HG02973 (cell line): ENCODE measurements at regions not wholly inside any gene's neighbourhood (a gene's known extent, or its start where the extent isn't known, plus 50 kb on each side); places are given as distances from the start of the nearest gene placed in this dataset.
"Not testable (repeated sequence)": the region's sequence is repeated elsewhere in the genome, so short reads cannot be mapped to it uniquely, and the experiment has no call there.

ENCODE experiments used
- ATAC-seq: cut with Tn5 transposase; IDR thresholded peaks from one replicate; pipeline ENCODE4 v1.9.1; 2021; ENCODE audit warnings: moderate library complexity; ENCODE audit not compliant: unreplicated experiment

DNA sequence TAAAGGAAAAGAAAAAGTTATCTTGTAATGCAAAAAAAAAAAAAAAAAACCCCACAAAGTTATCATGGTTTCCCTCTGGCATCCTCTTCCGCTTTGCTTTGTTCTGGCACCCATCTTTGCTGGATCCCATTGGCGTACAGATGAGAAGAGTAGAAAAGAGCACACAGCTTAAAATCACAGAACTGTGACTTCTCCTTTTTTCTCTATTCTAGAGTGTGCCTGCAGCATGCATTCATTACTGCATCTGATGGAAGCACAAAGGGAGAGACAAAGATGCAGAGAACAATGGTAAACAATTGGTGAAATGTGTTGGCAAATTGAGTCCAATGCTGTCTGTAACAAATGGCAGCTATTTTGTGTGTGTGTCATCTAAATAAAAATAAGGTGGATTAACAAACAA is 440.8 kb upstream of the PIK3R1 start:
- ATAC-seq: no peak

- ATAC-seq: no peak
Observed at GRCh38 chr5:67774267-67774552, 441.3 kb upstream of the PIK3R1 start.

DNA sequence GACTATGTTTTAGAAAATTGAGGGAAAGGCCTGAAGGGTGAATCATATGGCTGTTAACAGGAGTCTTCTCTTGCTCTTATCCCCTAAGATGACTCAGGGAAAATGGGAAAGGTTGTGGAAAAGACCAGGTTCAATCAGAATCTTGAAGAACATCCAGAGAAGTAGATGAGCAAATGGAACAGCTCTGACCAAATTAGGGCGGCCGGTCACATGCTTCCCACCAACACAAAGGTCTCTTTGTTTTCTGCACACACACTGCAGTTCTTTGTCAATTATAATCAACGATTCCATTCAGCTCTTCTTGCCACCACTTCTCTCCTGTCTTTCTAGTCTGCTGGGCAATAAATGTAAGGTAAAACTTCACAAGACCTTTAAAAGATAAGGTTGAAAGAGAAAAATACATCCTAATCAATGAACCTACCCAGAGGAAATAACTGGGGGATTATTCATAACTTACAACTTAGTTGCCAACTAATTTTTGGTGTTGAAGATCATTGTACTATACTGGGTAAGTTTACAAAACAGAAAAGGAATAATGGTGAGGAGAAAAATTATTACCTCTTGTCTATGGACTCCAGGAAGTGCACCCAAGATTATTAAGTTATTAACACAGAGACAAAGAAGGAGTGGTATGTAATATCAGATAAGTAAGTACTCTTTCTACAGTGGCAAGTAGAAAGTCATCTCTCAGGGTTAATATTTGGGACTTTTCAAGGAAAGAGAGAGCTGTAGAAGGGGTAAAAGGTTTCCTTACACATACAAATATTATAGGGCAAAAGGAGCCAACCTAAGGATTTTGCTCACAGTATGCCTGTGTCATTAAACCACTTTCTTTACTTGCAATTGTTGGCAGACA is 441.9 kb upstream of the PIK3R1 start:
- no peak for ATAC-seq

DNA sequence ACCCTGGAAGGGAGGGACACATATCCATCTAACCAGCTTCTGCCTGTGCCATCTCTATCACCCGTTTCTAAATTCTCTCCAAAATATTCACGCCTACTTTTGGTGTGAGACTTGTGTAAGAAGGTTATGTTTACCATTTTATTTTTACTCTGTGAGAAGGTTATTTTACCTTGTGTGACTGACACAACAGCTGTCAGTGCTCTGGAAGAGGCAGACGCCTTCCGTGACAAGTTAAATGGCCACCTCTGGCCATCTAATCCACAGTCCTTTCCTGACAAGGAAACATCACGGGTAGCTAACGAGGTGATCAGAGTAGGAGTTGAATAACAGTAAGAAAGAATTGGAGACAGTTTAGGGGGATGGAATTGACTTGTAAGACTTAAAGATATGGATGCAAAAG is 443.8 kb upstream of the PIK3R1 start:
- ATAC-seq: no peak

DNA sequence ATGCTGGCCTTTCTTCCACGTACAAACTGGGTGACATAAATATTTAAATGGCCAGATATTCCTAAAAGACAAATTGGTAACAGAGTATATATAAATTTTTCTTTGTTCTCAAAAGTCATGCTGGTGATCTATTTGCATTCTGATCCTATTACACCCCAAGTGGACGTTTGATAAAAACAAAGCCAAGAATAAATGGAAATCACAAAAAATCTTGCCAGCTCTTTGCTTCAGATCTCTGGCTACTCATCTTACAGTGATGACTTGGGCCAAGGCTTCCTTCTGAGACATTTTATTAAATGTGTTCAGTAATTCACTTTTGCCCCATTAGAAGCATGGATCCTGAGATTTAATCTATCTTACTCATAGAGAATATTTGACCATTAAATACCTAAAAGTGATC is 444.3 kb upstream of the PIK3R1 start:
- ATAC-seq: no peak

- ATAC-seq: peak; percentile 66
Observed at GRCh38 chr5:67770431-67771025, 445.0 kb upstream of the PIK3R1 start.

DNA sequence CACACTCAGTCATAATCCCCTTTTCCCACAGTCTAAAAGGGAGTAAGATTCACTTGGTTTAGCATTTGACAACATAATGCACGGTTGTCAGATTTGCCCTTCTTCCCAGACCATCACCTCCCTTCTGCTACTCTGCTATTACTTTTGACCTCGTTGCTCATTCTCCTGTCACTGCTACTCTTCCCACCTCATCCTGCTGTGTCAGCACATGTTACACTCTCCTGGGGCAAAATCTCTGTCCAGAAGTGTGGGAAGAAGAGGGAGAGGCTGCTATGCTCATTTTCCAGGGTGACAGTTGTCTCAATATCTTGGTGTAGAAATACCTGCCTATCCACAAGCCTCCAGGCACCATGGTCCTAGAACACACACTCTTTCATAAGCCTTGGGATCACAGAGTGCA is 449.9 kb upstream of the PIK3R1 start:
- no peak for ATAC-seq

GRCh38 chr5:67757771-67758170 is 457.8 kb upstream of the PIK3R1 start:
- ATAC-seq: not testable (repeated sequence)

GRCh38 chr5:67752357-67752708 is 463.2 kb upstream of the PIK3R1 start:
- ATAC-seq: no peak

DNA sequence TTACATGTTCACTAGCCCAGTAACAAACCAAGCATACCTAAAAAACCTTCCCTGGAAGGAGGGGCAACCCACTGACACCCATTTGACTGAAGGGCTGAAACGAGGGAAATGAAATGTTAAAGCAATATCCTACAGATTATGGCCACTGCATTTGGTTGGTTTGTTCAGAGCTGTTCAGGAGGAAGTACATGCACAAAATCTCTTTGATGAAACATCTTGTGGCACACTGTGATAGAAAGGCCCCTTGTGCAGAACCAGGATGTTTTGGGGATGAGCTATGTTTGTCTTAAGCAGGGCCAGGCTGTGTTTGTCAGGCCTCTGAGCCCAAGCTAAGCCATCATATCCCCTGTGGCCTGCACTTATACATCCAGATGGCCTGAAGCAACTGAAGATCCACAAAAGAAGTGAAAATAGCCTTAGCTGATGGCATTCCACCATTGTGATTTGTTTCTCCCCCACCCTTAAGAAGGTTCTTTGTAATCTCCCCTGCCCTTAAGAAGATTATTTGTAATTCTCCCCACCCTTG is 467.3 kb upstream of the PIK3R1 start:
- no peak for ATAC-seq

GRCh38 chr5:67747096-67747495 is 468.5 kb upstream of the PIK3R1 start:
- ATAC-seq: no peak

GRCh38 chr5:67746608-67747007 is 468.9 kb upstream of the PIK3R1 start:
- ATAC-seq: not testable (repeated sequence)

- no peak for ATAC-seq
Observed at GRCh38 chr5:67746103-67746502, 469.5 kb upstream of the PIK3R1 start.

GRCh38 chr5:67732921-67733320 is 482.6 kb upstream of the PIK3R1 start:
- ATAC-seq: no peak

DNA sequence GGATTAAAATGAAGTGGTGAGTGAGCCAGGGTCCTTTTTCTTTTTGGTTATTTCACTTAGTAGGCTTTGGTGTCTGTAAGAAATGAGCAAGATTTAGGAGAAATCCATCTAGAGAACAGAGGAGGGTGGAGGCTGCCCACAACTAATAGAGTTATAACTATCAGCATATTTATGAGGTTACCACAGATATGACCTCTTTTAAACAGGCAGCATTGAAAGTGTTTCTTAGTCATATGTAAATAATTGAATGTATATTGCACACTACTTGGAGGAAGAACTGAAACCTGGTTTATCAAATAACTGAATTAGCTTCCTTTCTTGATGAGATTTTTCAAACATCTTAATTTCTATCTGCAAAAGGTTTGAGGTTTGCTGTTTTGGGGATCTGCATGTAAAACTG is 483.1 kb upstream of the PIK3R1 start:
- ATAC-seq: no peak

- no peak for ATAC-seq
Observed at GRCh38 chr5:67731886-67732285, 483.7 kb upstream of the PIK3R1 start.

DNA sequence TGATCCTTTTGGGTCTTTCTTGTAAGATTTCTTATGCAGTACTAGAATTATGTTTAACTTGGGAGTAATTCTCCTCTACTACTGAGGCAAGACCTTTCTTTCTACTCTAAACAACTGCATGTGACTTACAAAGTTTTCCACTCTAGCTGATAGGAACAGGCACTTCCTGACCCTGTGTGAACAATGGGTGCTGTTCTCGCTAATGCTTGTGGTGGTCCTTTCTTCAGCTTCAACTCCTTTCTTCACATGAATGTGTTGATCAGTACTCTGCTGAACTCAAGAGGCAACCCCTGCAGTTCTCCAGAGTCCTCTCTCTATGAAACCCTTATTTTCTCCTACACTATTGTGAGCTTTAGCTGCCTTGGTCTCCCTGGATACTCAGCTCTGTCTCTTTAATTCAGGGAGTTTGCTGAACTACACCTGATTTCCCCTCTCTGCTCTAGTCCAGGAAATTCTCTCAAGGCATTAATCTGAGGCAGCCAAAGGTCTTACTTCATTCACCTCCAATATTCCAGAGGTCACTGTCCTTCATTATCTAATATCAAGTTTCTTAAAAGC is 484.6 kb upstream of the PIK3R1 start:
- no peak for ATAC-seq

- no peak for ATAC-seq
Observed at GRCh38 chr5:67728326-67728890, 487.1 kb upstream of the PIK3R1 start.

DNA sequence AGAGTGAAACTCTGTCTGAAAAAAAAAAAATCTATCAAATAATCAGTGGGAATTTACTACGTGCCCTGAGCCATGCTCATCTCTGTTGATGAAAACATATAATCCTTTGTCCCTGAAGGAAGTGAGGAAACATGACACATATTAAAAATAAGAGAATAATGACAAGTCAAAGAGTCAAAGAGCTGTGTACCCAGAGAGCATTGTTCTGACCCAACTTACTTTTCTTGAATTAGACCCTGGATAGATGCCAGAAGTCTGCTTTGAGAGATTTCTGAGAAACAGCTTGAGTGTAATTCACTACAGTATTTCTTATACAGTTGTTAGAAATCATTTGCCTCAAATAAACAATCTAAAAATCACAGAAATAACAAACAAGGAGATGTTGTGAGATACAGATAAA is 490.0 kb upstream of the PIK3R1 start:
- no peak for ATAC-seq

GRCh38 chr5:67724412-67725135 is 491.0 kb upstream of the PIK3R1 start:
- no peak for ATAC-seq

DNA sequence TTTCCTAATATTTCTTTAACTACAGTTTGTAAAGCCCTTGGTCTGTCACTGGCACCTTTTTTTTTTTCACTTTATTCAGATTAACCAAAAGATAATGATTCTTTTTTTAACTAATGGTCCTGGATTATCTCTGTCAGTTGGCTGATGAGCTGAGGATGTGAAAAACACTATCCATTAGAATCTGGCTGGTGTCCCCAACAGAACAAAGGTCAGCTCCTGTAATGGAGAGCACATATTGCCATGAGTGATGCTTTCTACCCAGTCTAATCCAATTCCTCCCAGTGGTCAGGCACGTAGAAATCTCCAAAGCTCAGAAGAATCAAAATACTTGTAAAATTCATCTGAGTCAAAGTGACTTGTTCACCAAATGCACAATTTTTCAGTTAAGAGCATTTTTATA is 491.7 kb upstream of the PIK3R1 start:
- ATAC-seq: no peak
